Fibroblast of the aortic adventitia (primary cell): ENCODE measurements at regions not wholly inside any gene's neighbourhood (a gene's known extent, or its start where the extent isn't known, plus 50 kb on each side); places are given as distances from the start of the nearest gene placed in this dataset.

ENCODE experiments used
- DNase-seq: peaks from one replicate; pipeline ENCODE4 v3.0.0-alpha.2; 2010; ENCODE audit warnings: low read depth
- H3K4me3 ChIP-seq: 2 replicates; pipeline ENCODE4 v1.5.1; 2011; ENCODE audit warnings: low read depth, mild to moderate bottlenecking, control low read depth, low read length, moderate library complexity
- CTCF ChIP-seq: IDR thresholded peaks from 2 replicates; pipeline ENCODE4 v1.5.1; 2011; ENCODE audit warnings: mild to moderate bottlenecking, low read length, control low read depth, inconsistent platforms; ENCODE audit not compliant: insufficient read depth

GRCh38 chr13:99907038-99907437 lies 64.5 kb downstream of the ZIC5 start:
- DNase-seq, result no peak
- H3K4me3 ChIP-seq, result no peak overlapping the region
- TF ChIP-seq CTCF, result no peak

- no peak for DNase-seq
- no peak for TF ChIP-seq CTCF
- no peak overlapping the region for H3K4me3 ChIP-seq
Measured at GRCh38 chr13:99905814-99906213, 65.8 kb downstream of the ZIC5 start.

GRCh38 chr13:99905224-99905623 lies 66.3 kb downstream of the ZIC5 start:
- H3K4me3 ChIP-seq, result no peak overlapping the region
- TF ChIP-seq CTCF, result no peak
- no peak for DNase-seq

- TF ChIP-seq CTCF, result no peak
- no peak overlapping the region for H3K4me3 ChIP-seq
- no peak for DNase-seq
Measured at GRCh38 chr13:99903140-99903539, 68.4 kb downstream of the ZIC5 start.

GRCh38 chr13:99902657-99903056 lies 68.9 kb downstream of the ZIC5 start:
- DNase-seq, result no peak
- TF ChIP-seq CTCF, result no peak

GRCh38 chr13:99900960-99901359 lies 70.6 kb downstream of the ZIC5 start:
- DNase-seq, result no peak
- no peak overlapping the region for H3K4me3 ChIP-seq
- TF ChIP-seq CTCF, result no peak

More at GRCh38 chr13:99902657-99903056, 68.9 kb downstream of the ZIC5 start:
- no peak overlapping the region for H3K4me3 ChIP-seq

- no peak for DNase-seq
- no peak for TF ChIP-seq CTCF
- H3K4me3 ChIP-seq, result no peak overlapping the region
Measured at GRCh38 chr13:99898421-99898820, 73.1 kb downstream of the ZIC5 start.
